OCI-LY7 (cell line): ENCODE measurements at regions not wholly inside any gene's neighbourhood (a gene's known extent, or its start where the extent isn't known, plus 50 kb on each side); places are given as distances from the start of the nearest gene placed in this dataset.

ENCODE experiments used
- BruUV-seq: library from RNA; stranded (reverse); fragments of 400-500 nt; replicated peaks from 2 replicates; lab custom pipeline; 2021; lab: Mats Ljungman, UMichigan
- CTCF ChIA-PET: fragments of 300-600 bp; sonication (Branson Sonifier 250); formaldehyde crosslinking; loops from one replicate; lab custom pipeline; 2022; ENCODE audit warnings: antibody characterized with exemption; ENCODE audit not compliant: unreplicated experiment; lab: Charles Lee
- POLR2A ChIA-PET: fragments of 300-600 bp; sonication (Branson Sonifier 250); formaldehyde crosslinking; loops from one replicate; lab custom pipeline; 2022; ENCODE audit warnings: antibody characterized with exemption; lab: Charles Lee
- DNase-seq: peaks from one replicate; pipeline ENCODE4 v3.0.0-alpha.2; 2015; ENCODE audit warnings: low spot score
- H2AFZ ChIP-seq: fragments of 200-600 bp; sonication (generic), shearing (Covaris generic); 2 replicates; pipeline ENCODE4 v1.6.1; 2014; ENCODE audit warnings: mild to moderate bottlenecking, antibody characterized with exemption, low read length, moderate library complexity
- H3K27ac ChIP-seq: fragments of 200-600 bp; sonication (generic); 2 replicates; pipeline ENCODE4 v1.5.1; 2014; ENCODE audit warnings: mixed run types, low read depth, mild to moderate bottlenecking, moderate library complexity, low read length, inconsistent platforms; ENCODE audit not compliant: poor library complexity, severe bottlenecking
- H3K36me3 ChIP-seq: fragments of 200-600 bp; sonication (generic); 2 replicates; pipeline ENCODE4 v1.6.1; 2014; ENCODE audit warnings: mild to moderate bottlenecking, antibody characterized with exemption, low read length, moderate library complexity, mixed read lengths; ENCODE audit not compliant: insufficient read depth
- H3K4me1 ChIP-seq: fragments of 200-600 bp; sonication (generic); 2 replicates; pipeline ENCODE4 v1.5.1; 2014; ENCODE audit warnings: mild to moderate bottlenecking, low read length; ENCODE audit not compliant: insufficient read depth, poor library complexity, severe bottlenecking
- H3K4me2 ChIP-seq: fragments of 200-600 bp; sonication (generic); 2 replicates; pipeline ENCODE4 v1.6.1; 2014; ENCODE audit warnings: mild to moderate bottlenecking, low read length
- H3K4me3 ChIP-seq: fragments of 200-600 bp; sonication (generic); 2 replicates; pipeline ENCODE4 v1.5.1; 2014; ENCODE audit warnings: mild to moderate bottlenecking, low read depth, low read length; ENCODE audit not compliant: poor library complexity, severe bottlenecking
- H3K79me2 ChIP-seq: fragments of 200-600 bp; sonication (generic); 2 replicates; pipeline ENCODE4 v1.6.1; 2016; ENCODE audit warnings: low read depth, mild to moderate bottlenecking, low read length, moderate library complexity, mixed read lengths; ENCODE audit not compliant: insufficient read depth
- H3K9me2 ChIP-seq: fragments of 200-600 bp; sonication (generic); 2 replicates; pipeline ENCODE4 v1.6.1; 2016; ENCODE audit warnings: mild to moderate bottlenecking, low read length, mixed read lengths; ENCODE audit not compliant: insufficient read depth
- H3K9me3 ChIP-seq: fragments of 200-600 bp; sonication (generic); 2 replicates; pipeline ENCODE4 v1.6.1; 2014; ENCODE audit warnings: mild to moderate bottlenecking, mixed run types, low read length, mixed read lengths
- H4K20me1 ChIP-seq: fragments of 200-600 bp; sonication (generic); 2 replicates; pipeline ENCODE4 v1.6.1; 2014; ENCODE audit warnings: mild to moderate bottlenecking, antibody characterized with exemption, low read length, moderate library complexity, mixed read lengths; ENCODE audit not compliant: insufficient read depth
- CTCF ChIP-seq: fragments of 200-600 bp; sonication (generic); conservative IDR thresholded peaks from 2 replicates; pipeline ENCODE4 v1.5.1; 2014; ENCODE audit warnings: mild to moderate bottlenecking, antibody characterized with exemption, low read length, moderate library complexity, mixed read lengths
- EZH2phosphoT487 ChIP-seq: fragments of 200-600 bp; sonication (generic); IDR thresholded peaks from 2 replicates; pipeline ENCODE4 v1.6.1; 2018; ENCODE audit warnings: low read depth, borderline replicate concordance, mild to moderate bottlenecking, mixed run types, antibody characterized with exemption, low read length, moderate library complexity, mixed read lengths
- intact Hi-C: fragments of 100-400 bp; cut with micrococcal nuclease; formaldehyde crosslinking; loops from one replicate; pipeline ENCODE4 v1.10.0; 2022; ENCODE audit not compliant: unreplicated experiment

GRCh38 chr6:166056637-166057036 lies 111.0 kb downstream of the TBXT start:
- Histone ChIP-seq H3K4me1 (no peaks in the 10 kb centered on the region), H3K4me2 (no peak overlapping the region), H3K9me3 (peaks cover 6% of the 10 kb centered on the region), H3K9me2 (no peaks in the 10 kb centered on the region), H3K79me2 (no peaks in the 10 kb centered on the region), H3K4me3 (no peak overlapping the region), H3K27ac (no peak overlapping the region), H3K36me3 (no peaks in the 10 kb centered on the region), H2AFZ (no peak overlapping the region), H4K20me1 (no peaks in the 10 kb centered on the region)
- intact Hi-C loops = no loop called here
- ChIA-PET POLR2A (no interaction called here), CTCF (no interaction called here)
- TF ChIP-seq EZH2phosphoT487 (no peak), CTCF (no peak)
- BruUV-seq = no TSS peak
- DNase-seq = no peak

GRCh38 chr6:166055801-166056200 lies 111.8 kb downstream of the TBXT start:
- no TSS peak for BruUV-seq
- no peak overlapping the region for H2AFZ ChIP-seq
- H3K27ac ChIP-seq = no peak overlapping the region
- no peaks in the 10 kb centered on the region for H3K36me3 ChIP-seq
- H3K9me3 ChIP-seq = peaks cover 6% of the 10 kb centered on the region
- POLR2A ChIA-PET = no interaction called here
- intact Hi-C loops = no loop called here
- no peak overlapping the region for H3K4me2 ChIP-seq
- no peak for DNase-seq
- H4K20me1 ChIP-seq = no peaks in the 10 kb centered on the region
- no peak for TF ChIP-seq EZH2phosphoT487
- TF ChIP-seq CTCF = no peak
- H3K4me3 ChIP-seq = no peak overlapping the region
- no peaks in the 10 kb centered on the region for H3K9me2 ChIP-seq
- CTCF ChIA-PET = no interaction called here
- H3K4me1 ChIP-seq = no peaks in the 10 kb centered on the region
- no peaks in the 10 kb centered on the region for H3K79me2 ChIP-seq

- CTCF ChIA-PET = no interaction called here
- no peak for DNase-seq
Observed at GRCh38 chr6:166052837-166053236, 114.8 kb downstream of the TBXT start.

More at GRCh38 chr6:166052837-166053236, 114.8 kb downstream of the TBXT start:
- no peak overlapping the region for H3K4me3 ChIP-seq
- intact Hi-C loops = no loop called here
- H3K79me2 ChIP-seq = no peaks in the 10 kb centered on the region
- H3K4me2 ChIP-seq = no peak overlapping the region
- POLR2A ChIA-PET = interaction anchor here (0.7 kb wide), 1 partner anchor 251 kb away, joined by 3 read pairs; no protein-coding TSS in a partner anchor
- peaks cover 6% of the 10 kb centered on the region for H3K9me3 ChIP-seq
- H3K27ac ChIP-seq = no peak overlapping the region
- no peaks in the 10 kb centered on the region for H3K4me1 ChIP-seq
- H3K36me3 ChIP-seq = no peaks in the 10 kb centered on the region
- H2AFZ ChIP-seq = no peak overlapping the region
- H4K20me1 ChIP-seq = no peaks in the 10 kb centered on the region
- H3K9me2 ChIP-seq = no peaks in the 10 kb centered on the region
- no peak for TF ChIP-seq CTCF
- TF ChIP-seq EZH2phosphoT487 = no peak
- no TSS peak for BruUV-seq
